H9 (cell line): ENCODE measurements at regions not wholly inside any gene's neighbourhood (a gene's known extent, or its start where the extent isn't known, plus 50 kb on each side); places are given as distances from the start of the nearest gene placed in this dataset.

ENCODE experiments used
- DNase-seq: peaks from one replicate; pipeline ENCODE4 v3.0.0-alpha.2; 2017
- H2AFZ ChIP-seq: one replicate; pipeline ENCODE4 v1.6.1; 2013; ENCODE audit warnings: mild to moderate bottlenecking, low read length, control low read depth, moderate library complexity
- H2AK5ac ChIP-seq: 2 replicates; pipeline ENCODE4 v1.6.1; 2013; ENCODE audit warnings: low read length, control low read depth, mixed read lengths; ENCODE audit not compliant: insufficient read length
- H2BK120ac ChIP-seq: one replicate; pipeline ENCODE4 v1.6.1; 2013; ENCODE audit warnings: low read depth, mild to moderate bottlenecking, low read length, control low read depth, inconsistent platforms; ENCODE audit not compliant: poor library complexity, severe bottlenecking
- H2BK12ac ChIP-seq: 2 replicates; pipeline ENCODE4 v1.6.1; 2013; ENCODE audit warnings: low read length, control low read depth, mixed read lengths, low read depth; ENCODE audit not compliant: insufficient read length
- H2BK15ac ChIP-seq: 2 replicates; pipeline ENCODE4 v1.6.1; 2013; ENCODE audit warnings: low read depth, low read length, control low read depth
- H2BK20ac ChIP-seq: one replicate; pipeline ENCODE4 v1.6.1; 2013; ENCODE audit warnings: low read depth, mild to moderate bottlenecking, low read length, control low read depth, inconsistent platforms; ENCODE audit not compliant: poor library complexity, severe bottlenecking
- H2BK5ac ChIP-seq: 2 replicates; pipeline ENCODE4 v1.6.1; 2013; ENCODE audit warnings: low read length, control low read depth, mixed read lengths; ENCODE audit not compliant: insufficient read length
- H3K14ac ChIP-seq: 2 replicates; pipeline ENCODE4 v1.6.1; 2013; ENCODE audit warnings: low read length, control low read depth; ENCODE audit not compliant: insufficient read depth
- H3K18ac ChIP-seq: 2 replicates; pipeline ENCODE4 v1.6.1; 2013; ENCODE audit warnings: low read depth, mild to moderate bottlenecking, mixed read lengths, low read length, control low read depth; ENCODE audit not compliant: insufficient read length
- H3K23ac ChIP-seq: 2 replicates; pipeline ENCODE4 v1.6.1; 2013; ENCODE audit warnings: low read length, control low read depth, mixed read lengths, low read depth; ENCODE audit not compliant: insufficient read length
- H3K23me2 ChIP-seq: 2 replicates; pipeline ENCODE4 v1.6.1; 2013; ENCODE audit warnings: low read depth, mild to moderate bottlenecking, mixed read lengths, low read length, control low read depth; ENCODE audit not compliant: insufficient read length, poor library complexity, severe bottlenecking
- H3K27ac ChIP-seq: 2 replicates; pipeline ENCODE4 v1.5.1; 2013; ENCODE audit warnings: low read length, control low read depth, mixed read lengths, low read depth; ENCODE audit not compliant: insufficient read length
- H3K27me3 ChIP-seq: 2 replicates; pipeline ENCODE4 v1.6.1; 2013; ENCODE audit warnings: low read length, control low read depth, inconsistent platforms; ENCODE audit not compliant: insufficient read depth
- H3K4ac ChIP-seq: 2 replicates; pipeline ENCODE4 v1.6.1; 2013; ENCODE audit warnings: low read depth, mild to moderate bottlenecking, control low read depth, inconsistent platforms, low read length, moderate library complexity
- H3K4me1 ChIP-seq: 2 replicates; pipeline ENCODE4 v1.6.1; 2013; ENCODE audit warnings: low read length, control low read depth, inconsistent platforms; ENCODE audit not compliant: insufficient read depth
- H3K4me2 ChIP-seq: 2 replicates; pipeline ENCODE4 v1.6.1; 2013; ENCODE audit warnings: low read length, control low read depth, mixed read lengths; ENCODE audit not compliant: insufficient read length, insufficient read depth
- H3K56ac ChIP-seq: 2 replicates; pipeline ENCODE4 v1.6.1; 2013; ENCODE audit warnings: low read depth, mild to moderate bottlenecking, mixed read lengths, low read length, control low read depth; ENCODE audit not compliant: insufficient read length
- H3K79me1 ChIP-seq: 2 replicates; pipeline ENCODE4 v1.6.1; 2013; ENCODE audit warnings: low read depth, mild to moderate bottlenecking, moderate library complexity, low read length, control low read depth, inconsistent platforms; ENCODE audit not compliant: insufficient read depth, poor library complexity, severe bottlenecking
- H3K79me2 ChIP-seq: 2 replicates; pipeline ENCODE4 v1.6.1; 2013; ENCODE audit warnings: low read length, control low read depth, inconsistent platforms; ENCODE audit not compliant: insufficient read depth
- H3K9ac ChIP-seq: 2 replicates; pipeline ENCODE4 v1.6.1; 2013; ENCODE audit warnings: low read length, control low read depth, mixed read lengths; ENCODE audit not compliant: insufficient read length; ENCODE audit errors: extremely low read depth
- H3K9me3 ChIP-seq: one replicate; pipeline ENCODE4 v1.6.1; 2013; ENCODE audit warnings: low read depth, low read length, inconsistent platforms; ENCODE audit not compliant: control insufficient read depth
- H3T11ph ChIP-seq: one replicate; pipeline ENCODE4 v1.6.1; 2013; ENCODE audit warnings: mild to moderate bottlenecking, low read length, control low read depth, inconsistent platforms
- H4K20me1 ChIP-seq: one replicate; pipeline ENCODE4 v1.6.1; 2013; ENCODE audit not compliant: control insufficient read depth, insufficient read length, insufficient read depth
- H4K5ac ChIP-seq: 2 replicates; pipeline ENCODE4 v1.6.1; 2013; ENCODE audit warnings: low read depth, mild to moderate bottlenecking, mixed read lengths, low read length, control low read depth; ENCODE audit not compliant: insufficient read length
- H4K8ac ChIP-seq: replicated peaks from 2 replicates; pipeline ENCODE4 v1.6.1; 2013; ENCODE audit warnings: low read length, control low read depth, mixed read lengths, low read depth; ENCODE audit not compliant: insufficient read length
- H4K91ac ChIP-seq: 2 replicates; pipeline ENCODE4 v1.6.1; 2013; ENCODE audit warnings: low read depth, mild to moderate bottlenecking, moderate library complexity, mixed read lengths, low read length, control low read depth; ENCODE audit not compliant: insufficient read length
- H3K27ac Mint-ChIP-seq, 3 experiments: 2 replicates in 2 of 3; 3 replicates in 1 of 3; pipeline ENCODE4 v1.8.0; 2020 to 2021; ENCODE audit warnings: mixed read lengths in 3 of 3, mild to moderate bottlenecking in 1 of 3, moderate library complexity in 1 of 3
- H3K27me3 Mint-ChIP-seq: 2 replicates; pipeline ENCODE4 v1.8.0; 2021; ENCODE audit warnings: low read depth, mild to moderate bottlenecking, moderate library complexity, mixed read lengths
- H3K36me3 Mint-ChIP-seq, 3 experiments: 2 replicates in 2 of 3; 3 replicates in 1 of 3; pipeline ENCODE4 v1.8.0; 2020 to 2021; ENCODE audit warnings: low read depth in 3 of 3, mixed read lengths in 3 of 3; ENCODE audit not compliant: insufficient read depth in 1 of 3
- H3K4me1 Mint-ChIP-seq, 2 experiments: 2 replicates each; pipeline ENCODE4 v1.8.0; 2020; ENCODE audit warnings: mixed read lengths in 2 of 2
- H3K4me3 Mint-ChIP-seq, 2 experiments: 2 replicates in 1 of 2; 3 replicates in 1 of 2; pipeline ENCODE4 v1.8.0; 2020 to 2021; ENCODE audit warnings: mild to moderate bottlenecking in 2 of 2, mixed read lengths in 2 of 2, moderate library complexity in 1 of 2
- H3K9me3 Mint-ChIP-seq, 2 experiments: 2 replicates in 1 of 2; 3 replicates in 1 of 2; pipeline ENCODE4 v1.8.0; 2020; ENCODE audit warnings: mild to moderate bottlenecking in 2 of 2, mixed read lengths in 2 of 2, moderate library complexity in 1 of 2
- WGBS: extraction: QIAGEN DNeasy Blood & Tissue Kit; methylation state at CpG from one replicate; pipeline ENCODE4 v1.1.7; 2013; ENCODE audit warnings: missing lambda C conversion rate, low lambda C conversion rate, mixed read lengths; ENCODE audit not compliant: insufficient read length; ENCODE audit errors: extremely low coverage; 5-methylcytosine and 5-hydroxymethylcytosine counted together
- TF ChIP-seq, protein P1 (sequence below): fragments of 200-600 bp; sonication (generic); conservative IDR thresholded peaks from 3 replicates; pipeline ENCODE4 v1.8.0; 2021; ENCODE audit warnings: antibody characterized with exemption, mild to moderate bottlenecking

DNA sequence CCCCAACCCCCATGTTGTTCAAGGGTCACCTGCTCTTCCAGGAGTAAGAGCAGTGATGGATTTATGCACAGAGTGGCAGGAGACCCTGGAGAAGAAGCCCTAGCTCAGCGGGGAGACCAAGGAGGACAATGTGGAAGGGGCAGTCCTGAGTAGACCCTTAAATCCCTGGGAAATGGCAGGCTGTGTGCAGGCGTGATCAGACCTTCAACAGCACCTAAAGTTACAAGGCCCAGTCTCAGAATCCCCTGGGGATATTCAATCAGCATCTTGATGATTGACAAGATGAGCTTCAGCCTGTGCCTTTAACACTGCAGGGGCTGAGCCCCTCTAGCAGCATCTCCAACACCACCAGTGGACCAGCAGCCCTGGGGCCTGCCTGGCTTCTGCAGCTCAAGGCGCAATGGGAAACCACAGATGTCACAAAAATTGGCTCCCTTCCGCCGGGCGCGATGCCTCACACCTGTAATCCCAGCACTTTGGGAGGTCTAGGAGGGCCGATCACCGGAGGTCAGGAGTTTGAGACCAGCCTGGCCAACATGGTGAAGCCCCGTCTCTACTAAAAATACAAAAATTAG lies 60.4 kb downstream of the IRF2BP2 start:
- no peak overlapping the region for H2BK20ac ChIP-seq

More for the DNA sequence above, 60.4 kb downstream of the IRF2BP2 start:
- Histone ChIP-seq H3K9me3 (no peaks in the 10 kb centered on the region), H3K23me2 (no peaks in the 10 kb centered on the region), H3K23ac (no peak overlapping the region), H3T11ph (no peak overlapping the region), H4K91ac (no peak overlapping the region), H3K4me1 (0 out of 2 replicates have a peak, but pooled peaks cover 2% of the 10 kb centered on the region), H2AFZ (no peak overlapping the region), H3K4ac (no peak overlapping the region), H2BK5ac (no peak overlapping the region), H2AK5ac (no peak overlapping the region), H3K9ac (no peak overlapping the region), H3K79me2 (no peaks in the 10 kb centered on the region), H3K27ac (no peak overlapping the region), H3K56ac (no peak overlapping the region), H2BK12ac (no peak overlapping the region), H4K5ac (no peak overlapping the region), H4K20me1 (no peaks in the 10 kb centered on the region), H3K18ac (no peak overlapping the region), H3K4me2 (no peak overlapping the region), H2BK15ac (no peak overlapping the region), H2BK120ac (no peak overlapping the region), H3K27me3 (no peaks in the 10 kb centered on the region), H3K79me1 (no peaks in the 10 kb centered on the region), H3K14ac (no peak overlapping the region), H4K8ac (no peak overlapping the region)
- Mint-ChIP-seq H3K4me3 (no peak overlapping the region), H3K27ac (no peak overlapping the region), H3K36me3 (no peaks in the 10 kb centered on the region), H3K4me1 (peaks cover 25 to 30% of the 10 kb centered on the region in 2 experiments), H3K9me3 (no peaks in the 10 kb centered on the region; a peak in 1 of 5 replicates), H3K27me3 (no peaks in the 10 kb centered on the region)
- TF ChIP-seq, protein P1, sequence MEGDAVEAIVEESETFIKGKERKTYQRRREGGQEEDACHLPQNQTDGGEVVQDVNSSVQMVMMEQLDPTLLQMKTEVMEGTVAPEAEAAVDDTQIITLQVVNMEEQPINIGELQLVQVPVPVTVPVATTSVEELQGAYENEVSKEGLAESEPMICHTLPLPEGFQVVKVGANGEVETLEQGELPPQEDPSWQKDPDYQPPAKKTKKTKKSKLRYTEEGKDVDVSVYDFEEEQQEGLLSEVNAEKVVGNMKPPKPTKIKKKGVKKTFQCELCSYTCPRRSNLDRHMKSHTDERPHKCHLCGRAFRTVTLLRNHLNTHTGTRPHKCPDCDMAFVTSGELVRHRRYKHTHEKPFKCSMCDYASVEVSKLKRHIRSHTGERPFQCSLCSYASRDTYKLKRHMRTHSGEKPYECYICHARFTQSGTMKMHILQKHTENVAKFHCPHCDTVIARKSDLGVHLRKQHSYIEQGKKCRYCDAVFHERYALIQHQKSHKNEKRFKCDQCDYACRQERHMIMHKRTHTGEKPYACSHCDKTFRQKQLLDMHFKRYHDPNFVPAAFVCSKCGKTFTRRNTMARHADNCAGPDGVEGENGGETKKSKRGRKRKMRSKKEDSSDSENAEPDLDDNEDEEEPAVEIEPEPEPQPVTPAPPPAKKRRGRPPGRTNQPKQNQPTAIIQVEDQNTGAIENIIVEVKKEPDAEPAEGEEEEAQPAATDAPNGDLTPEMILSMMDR: no peak
- no CpG with 5 or more reads among the region's 10 CpGs for WGBS
- DNase-seq: no peak
